Stimulated activated naive CD4-positive, alpha-beta T cell (primary cell): ENCODE measurements at regions not wholly inside any gene's neighbourhood (a gene's known extent, or its start where the extent isn't known, plus 50 kb on each side); places are given as distances from the start of the nearest gene placed in this dataset.

ENCODE experiments used
- DNase-seq, 6 experiments: peaks; one replicate each; lab custom pipeline; 2025; lab: John Stamatoyannopoulos, UW

GRCh38 chr1:199698222-199698621 is 329.3 kb upstream of the NR5A2 start:
- no peak for DNase-seq

- DNase-seq, result no peak
These were observed 327.0 kb upstream of the NR5A2 start for GRCh38 chr1:199700551-199700950.

DNA sequence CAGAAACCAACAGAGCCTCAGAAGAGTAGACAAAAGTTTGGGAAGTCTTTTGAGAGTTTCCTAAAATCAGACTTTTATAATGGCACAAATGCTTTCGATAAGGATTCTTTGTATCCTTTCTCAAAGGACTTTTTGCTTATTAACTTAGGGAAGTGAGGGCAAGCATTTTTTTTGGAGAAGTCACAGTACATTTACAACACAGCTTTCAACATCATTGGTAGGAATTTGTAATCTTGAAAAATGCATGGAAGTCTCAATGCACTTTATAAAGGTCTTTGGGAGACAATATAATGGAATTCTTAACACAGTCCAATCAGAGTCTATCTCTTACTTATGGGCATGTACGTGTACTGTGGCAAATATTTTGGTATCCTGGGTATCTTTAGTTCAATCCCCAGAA is 325.8 kb upstream of the NR5A2 start:
- DNase-seq, result no peak

GRCh38 chr1:199704231-199704630 is 323.3 kb upstream of the NR5A2 start:
- no peak for DNase-seq

DNA sequence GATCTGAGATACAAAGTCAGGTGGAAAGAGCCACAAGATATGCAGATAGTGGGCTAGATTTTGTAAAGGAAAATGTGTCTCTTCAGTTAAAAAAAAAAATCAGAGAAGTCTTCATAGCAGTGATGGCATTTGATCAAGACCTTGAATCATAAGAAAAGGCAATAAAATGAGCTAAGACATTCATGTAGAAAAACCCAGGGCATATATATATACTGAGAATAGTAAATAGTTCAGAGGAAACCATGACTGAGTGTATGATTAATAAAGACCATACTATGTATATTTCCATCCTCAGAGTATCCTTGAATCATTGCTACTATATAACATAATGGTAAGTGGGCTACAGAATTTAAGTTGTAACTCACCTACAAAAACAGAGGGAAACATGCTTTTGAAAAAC is 321.7 kb upstream of the NR5A2 start:
- DNase-seq, result no peak

DNA sequence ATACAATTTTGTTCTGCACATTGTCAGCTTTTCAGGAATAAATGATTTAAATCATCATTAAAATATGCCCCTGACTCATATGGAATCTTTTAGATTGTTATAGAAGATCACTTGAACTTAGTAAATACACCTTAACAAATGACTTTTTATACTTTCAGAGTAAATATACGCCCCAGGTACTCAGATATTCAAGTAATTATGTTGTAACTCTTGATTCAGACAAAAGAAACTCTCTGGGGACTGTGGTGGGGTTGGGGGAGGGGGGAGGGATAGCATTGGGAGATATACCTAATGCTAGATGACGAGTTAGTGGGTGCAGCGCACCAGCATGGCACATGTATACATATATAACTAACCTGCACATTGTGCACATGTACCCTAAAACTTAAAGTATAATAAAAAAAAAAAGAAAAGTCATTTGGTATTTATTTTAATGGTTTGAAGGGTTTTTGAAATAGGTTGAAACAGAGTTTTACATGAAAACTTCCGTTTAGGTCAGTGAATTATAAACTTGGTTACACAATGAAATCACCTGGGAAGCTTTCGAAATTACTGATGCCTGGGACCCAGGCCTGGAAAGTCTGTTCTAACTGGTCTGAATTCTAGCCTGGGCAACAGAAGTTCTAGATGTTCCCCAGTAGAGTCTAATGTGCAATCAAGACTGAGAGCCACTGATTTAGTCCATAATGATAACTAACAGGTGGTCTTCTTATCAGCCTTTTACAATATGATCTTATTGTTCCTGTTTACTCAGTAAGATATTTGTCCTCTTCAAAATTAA is 320.5 kb upstream of the NR5A2 start:
- no peak for DNase-seq

DNA sequence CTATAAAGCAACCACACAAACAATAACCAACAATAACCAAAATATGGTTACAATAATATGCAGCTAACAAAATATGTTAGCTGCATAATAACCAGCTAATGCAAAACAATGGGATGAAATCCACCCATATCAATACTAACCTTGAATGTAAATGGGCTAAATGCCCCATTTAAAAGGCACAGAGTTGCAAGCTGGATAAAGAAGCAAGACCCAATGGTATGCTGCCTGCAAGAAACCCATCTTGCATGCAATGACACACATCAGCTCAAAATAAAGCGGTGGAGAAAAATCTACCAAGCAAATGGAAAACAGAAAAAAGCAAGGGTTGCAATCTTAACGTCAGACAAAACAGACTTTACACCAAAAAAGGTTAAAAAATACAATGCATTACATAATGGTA is 316.5 kb upstream of the NR5A2 start:
- no peak for DNase-seq

DNA sequence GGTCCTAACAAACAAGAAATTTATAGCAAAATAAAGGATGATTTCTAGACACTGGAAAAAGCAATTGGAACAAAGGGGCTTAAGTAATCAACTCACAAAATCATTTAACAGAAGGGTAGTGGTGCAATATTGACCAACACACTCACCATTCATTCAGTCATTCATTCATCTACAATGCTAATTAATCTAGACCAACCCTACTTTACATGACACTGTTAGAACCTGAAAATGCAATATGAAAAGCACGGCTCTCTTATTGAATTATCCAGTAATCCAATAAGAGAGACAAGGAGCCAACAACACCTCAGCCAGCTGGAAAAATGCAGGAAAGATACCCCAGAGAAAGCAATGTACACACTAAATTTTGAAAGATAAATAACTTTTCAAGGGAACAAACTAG is 310.8 kb upstream of the NR5A2 start:
- no peak for DNase-seq

- DNase-seq, result no peak
These were observed 308.2 kb upstream of the NR5A2 start for GRCh38 chr1:199719156-199719842.

- DNase-seq, result no peak
These were observed 307.0 kb upstream of the NR5A2 start for GRCh38 chr1:199720496-199720895.

DNA sequence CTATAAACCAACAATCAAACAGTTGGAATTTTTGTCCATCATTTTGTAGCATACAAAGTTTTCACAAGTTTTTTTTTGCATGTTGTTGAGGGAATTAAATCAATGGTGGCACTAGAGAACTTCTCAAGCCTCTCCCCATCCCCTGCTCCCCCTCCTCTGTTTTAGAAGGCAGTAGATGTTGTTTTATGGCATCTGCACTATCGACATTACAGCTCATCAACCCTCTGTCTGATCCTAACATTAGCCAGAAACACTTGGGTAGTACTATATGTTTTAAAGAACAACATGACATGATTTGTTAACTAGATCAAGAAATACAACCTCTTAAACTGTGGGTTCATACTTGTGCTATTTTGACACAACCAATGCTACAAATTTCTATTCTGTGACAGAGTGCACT is 306.5 kb upstream of the NR5A2 start:
- no peak for DNase-seq

DNA sequence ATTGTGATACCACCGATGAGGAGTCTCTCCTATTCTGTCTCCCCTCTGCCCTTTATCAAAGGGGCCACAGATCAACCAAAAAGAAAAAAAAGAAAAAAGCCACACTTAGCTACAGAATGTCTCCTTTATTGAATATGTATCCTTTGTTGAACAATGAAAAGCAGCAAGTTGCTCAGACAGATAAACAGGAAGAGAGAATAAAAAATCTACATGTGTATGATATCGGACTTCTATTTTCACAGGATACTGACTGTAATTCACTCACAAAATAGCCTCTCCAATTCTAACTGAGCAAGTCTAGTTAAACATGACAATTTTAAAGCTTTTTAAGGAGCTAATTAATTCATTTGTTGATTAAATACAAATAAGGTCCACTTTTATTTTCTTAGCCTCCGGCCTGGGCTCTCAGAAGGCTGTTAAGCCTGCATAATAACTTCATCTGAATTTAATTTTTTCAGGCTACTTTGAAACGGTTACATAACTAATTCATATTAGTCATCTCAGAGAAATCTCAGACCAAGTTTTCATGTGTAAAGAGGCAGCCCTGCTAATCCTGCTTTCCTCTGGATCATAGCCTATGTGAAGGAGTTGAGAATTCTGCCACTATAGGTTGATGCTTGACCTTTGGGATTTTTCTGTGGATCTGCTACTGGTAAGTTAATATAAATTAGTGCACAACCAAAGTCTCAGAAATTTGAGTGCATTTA is 304.1 kb upstream of the NR5A2 start:
- DNase-seq, result no peak

GRCh38 chr1:199724049-199724448 is 303.5 kb upstream of the NR5A2 start:
- no peak for DNase-seq

DNA sequence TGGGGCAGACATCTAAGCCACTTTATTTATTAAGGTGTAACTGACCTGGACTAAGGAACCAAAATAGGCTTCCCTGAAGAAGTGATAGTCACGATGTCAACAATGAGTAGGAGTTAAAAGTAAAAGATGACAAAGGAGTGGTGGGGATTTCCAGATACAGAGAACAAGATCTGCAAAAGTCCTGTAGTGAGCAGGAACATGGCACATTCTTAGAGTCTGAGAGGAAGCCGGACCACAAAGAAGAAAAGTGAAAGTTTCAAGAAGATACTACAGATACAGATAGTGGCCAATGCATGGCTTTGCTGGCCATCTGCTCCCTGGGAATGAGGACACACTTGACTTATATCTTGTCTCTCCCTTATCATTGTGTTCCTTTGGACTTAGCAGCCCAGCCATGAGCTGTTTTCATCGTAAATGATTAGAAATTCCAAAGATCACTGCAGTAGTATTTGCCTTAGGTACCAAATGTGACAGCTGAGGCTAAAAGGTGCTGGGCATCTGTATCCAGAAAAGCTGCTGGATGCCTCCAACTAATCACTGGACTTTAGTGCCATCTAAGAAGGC is 302.4 kb upstream of the NR5A2 start:
- no peak for DNase-seq

- DNase-seq, result no peak
These were observed 299.8 kb upstream of the NR5A2 start for GRCh38 chr1:199727682-199728081.

DNA sequence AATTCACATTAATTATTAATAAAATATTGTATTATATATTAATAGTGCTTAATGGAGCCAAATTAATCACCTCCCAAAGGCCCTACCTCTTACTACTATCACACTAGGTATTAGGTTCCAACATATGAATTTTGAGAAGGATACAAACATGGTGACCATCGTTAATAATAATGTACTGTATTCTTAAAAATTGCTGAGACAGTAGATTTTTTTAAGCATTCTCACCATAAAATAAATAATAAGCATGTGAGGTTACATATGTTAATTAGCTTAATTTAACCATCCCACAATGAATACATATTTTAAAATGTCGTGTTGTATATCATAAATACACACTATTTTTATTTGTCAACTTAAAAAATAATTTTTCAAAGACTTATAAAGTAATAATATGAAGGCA is 299.2 kb upstream of the NR5A2 start:
- no peak for DNase-seq

- DNase-seq, result no peak
These were observed 294.4 kb upstream of the NR5A2 start for GRCh38 chr1:199733125-199733524.

- no peak for DNase-seq
These were observed 293.3 kb upstream of the NR5A2 start for GRCh38 chr1:199734186-199734585.

DNA sequence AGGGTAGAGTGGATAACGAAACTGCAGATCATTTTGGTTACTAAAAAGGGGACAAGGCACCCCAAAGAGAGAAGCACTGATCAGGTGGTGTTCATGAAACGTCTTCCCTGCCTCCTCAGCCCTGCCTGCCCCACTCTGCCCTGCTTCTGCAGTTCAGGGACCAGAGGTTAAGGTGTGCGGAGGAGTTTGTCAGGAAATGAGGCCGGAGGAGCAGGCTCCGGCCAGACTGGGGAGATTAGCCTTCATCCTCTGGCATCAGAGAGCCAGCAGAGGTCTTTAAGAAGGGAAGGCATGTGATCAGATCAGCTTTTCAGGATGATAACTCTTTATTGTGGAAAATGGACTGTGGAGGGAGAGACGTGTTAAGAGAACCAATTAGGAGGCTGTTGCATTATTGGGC is 291.9 kb upstream of the NR5A2 start:
- no peak for DNase-seq

DNA sequence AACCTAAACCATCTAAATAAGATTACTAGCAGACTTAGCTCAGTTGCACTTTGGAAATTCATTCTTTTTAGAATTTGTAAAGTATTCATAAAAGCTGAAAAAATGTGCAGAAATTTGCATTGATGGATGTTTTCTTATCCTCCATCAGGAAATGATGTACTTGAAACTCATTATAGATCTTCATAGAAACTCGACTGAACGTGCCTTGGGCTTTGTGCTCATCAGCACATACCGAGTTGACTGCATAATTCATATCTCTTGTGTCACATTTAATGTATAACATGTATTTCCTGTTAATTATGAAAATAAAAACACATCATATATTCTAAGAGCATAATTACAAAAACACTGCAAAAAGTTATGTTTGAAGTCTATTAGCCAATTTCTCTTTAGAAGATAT is 290.9 kb upstream of the NR5A2 start:
- DNase-seq, result no peak

- DNase-seq, result no peak
These were observed 285.9 kb upstream of the NR5A2 start for GRCh38 chr1:199741586-199741985.

DNA sequence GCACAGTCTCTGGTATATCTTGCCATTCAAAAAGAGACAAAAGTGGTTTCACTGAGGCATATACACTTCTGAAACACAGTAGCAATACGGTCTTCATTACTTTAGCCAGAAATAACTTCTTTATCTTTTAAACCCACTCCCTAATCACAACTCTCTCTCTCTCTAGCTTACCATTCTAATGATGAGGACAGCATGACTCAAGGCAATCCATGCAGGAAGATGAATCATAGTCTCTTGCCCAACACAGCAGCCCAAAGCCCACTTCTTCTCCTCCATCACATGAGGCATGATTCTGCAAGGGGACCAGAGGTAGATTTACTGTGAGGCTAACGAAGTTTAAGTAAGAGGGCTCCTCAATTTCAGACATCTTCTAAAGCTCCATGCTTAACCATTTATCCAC is 285.0 kb upstream of the NR5A2 start:
- no peak for DNase-seq

GRCh38 chr1:199743227-199743626 is 284.3 kb upstream of the NR5A2 start:
- DNase-seq, result no peak
